GM18511 (cell line): ENCODE measurements at regions not wholly inside any gene's neighbourhood (a gene's known extent, or its start where the extent isn't known, plus 50 kb on each side); places are given as distances from the start of the nearest gene placed in this dataset.

Source experiments
- ATAC-seq: cut with Tn5 transposase; IDR thresholded peaks from one replicate; pipeline ENCODE4 v1.9.1; 2021; ENCODE audit warnings: mild to moderate bottlenecking, moderate library complexity; ENCODE audit not compliant: unreplicated experiment

- no peak for ATAC-seq
Measured at GRCh38 chr16:73847090-73847489, 449.5 kb upstream of the PSMD7 start.

- no peak for ATAC-seq
Measured at GRCh38 chr16:73846356-73846755, 450.3 kb upstream of the PSMD7 start.

GRCh38 chr16:73846007-73846330 lies 450.6 kb upstream of the PSMD7 start:
- no peak for ATAC-seq

- no peak for ATAC-seq
Measured at GRCh38 chr16:73845238-73846006, 451.2 kb upstream of the PSMD7 start.

GRCh38 chr16:73840728-73841127 lies 455.9 kb upstream of the PSMD7 start:
- no peak for ATAC-seq

GRCh38 chr16:73831220-73831619 lies 465.4 kb upstream of the PSMD7 start:
- ATAC-seq, result no peak

- no peak for ATAC-seq
Measured at GRCh38 chr16:73823205-73823849, 473.3 kb upstream of the PSMD7 start.

GRCh38 chr16:73817526-73818324 lies 478.9 kb upstream of the PSMD7 start:
- no peak for ATAC-seq

- no peak for ATAC-seq
Measured at GRCh38 chr16:73813527-73813926, 483.1 kb upstream of the PSMD7 start.

GRCh38 chr16:73804456-73804855 lies 492.2 kb upstream of the PSMD7 start:
- ATAC-seq, result no peak

GRCh38 chr16:73798471-73798870 lies 498.1 kb upstream of the PSMD7 start:
- ATAC-seq, result no peak

GRCh38 chr16:73797115-73797514 lies 499.5 kb upstream of the PSMD7 start:
- ATAC-seq, result no peak

- ATAC-seq, result no peak
Measured at GRCh38 chr16:73796241-73796640, 500.4 kb upstream of the PSMD7 start.

- no peak for ATAC-seq
Measured at GRCh38 chr16:73794994-73795393, 501.6 kb upstream of the PSMD7 start.

GRCh38 chr16:73793871-73794437 lies 502.7 kb upstream of the PSMD7 start:
- ATAC-seq, result no peak

- ATAC-seq, result no peak
Measured at GRCh38 chr16:73793260-73793659, 503.4 kb upstream of the PSMD7 start.

- no peak for ATAC-seq
Measured at GRCh38 chr16:73792199-73793020, 504.2 kb upstream of the PSMD7 start.

- ATAC-seq, result no peak
Measured at GRCh38 chr16:73781297-73781696, 515.3 kb upstream of the PSMD7 start.

- no peak for ATAC-seq
Measured at GRCh38 chr16:73778887-73779286, 517.7 kb upstream of the PSMD7 start.

GRCh38 chr16:73775841-73776388 lies 520.7 kb upstream of the PSMD7 start:
- no peak for ATAC-seq
